NCI-H82 (cell line): ENCODE measurements at regions not wholly inside any gene's neighbourhood (a gene's known extent, or its start where the extent isn't known, plus 50 kb on each side); places are given as distances from the start of the nearest gene placed in this dataset.

ENCODE experiments used
- DNase-seq: peaks from one replicate; lab custom pipeline; 2025; lab: John Stamatoyannopoulos, UW

- DNase-seq = no peak
Observed at GRCh38 chr12:124369055-124369826, 74.3 kb downstream of the RFLNA start.

GRCh38 chr12:124368421-124369032 lies 73.6 kb downstream of the RFLNA start:
- no peak for DNase-seq

GRCh38 chr12:124365726-124366430 lies 71.0 kb downstream of the RFLNA start:
- no peak for DNase-seq
